Activated T-cell treated with anti-CD3 and anti-CD28 coated beads, Interleukin-2, amount 50 U/mL, for 4 hours (primary cell): ENCODE measurements at regions not wholly inside any gene's neighbourhood (a gene's known extent, or its start where the extent isn't known, plus 50 kb on each side); places are given as distances from the start of the nearest gene placed in this dataset.
"Not testable (repeated sequence)": the region's sequence is repeated elsewhere in the genome, so short reads cannot be mapped to it uniquely, and the experiment has no call there.

Experiments used
- ATAC-seq, 2 donors: fragments of 200-7000 bp; cut with Tn5 transposase; one replicate each; pipeline ENCODE4 v1.10.0; 2021
- DNase-seq: peaks from one replicate; pipeline ENCODE4 v3.0.0-alpha.2; 2020
- H3K27me3 Mint-ChIP-seq: one replicate; pipeline ENCODE4 v1.8.0; 2021; ENCODE audit warnings: low read depth, mixed read lengths
- H3K36me3 Mint-ChIP-seq: one replicate; pipeline ENCODE4 v1.8.0; 2022; ENCODE audit warnings: mixed read lengths; ENCODE audit not compliant: insufficient read depth
- H3K4me1 Mint-ChIP-seq: one replicate; pipeline ENCODE4 v1.8.0; 2021; ENCODE audit warnings: low read depth, mixed read lengths
- H3K4me3 Mint-ChIP-seq: one replicate; pipeline ENCODE4 v1.8.0; 2021; ENCODE audit warnings: mild to moderate bottlenecking, moderate library complexity, mixed read lengths
- H3K9me3 Mint-ChIP-seq: one replicate; pipeline ENCODE4 v1.8.0; 2021; ENCODE audit warnings: mixed read lengths

DNA sequence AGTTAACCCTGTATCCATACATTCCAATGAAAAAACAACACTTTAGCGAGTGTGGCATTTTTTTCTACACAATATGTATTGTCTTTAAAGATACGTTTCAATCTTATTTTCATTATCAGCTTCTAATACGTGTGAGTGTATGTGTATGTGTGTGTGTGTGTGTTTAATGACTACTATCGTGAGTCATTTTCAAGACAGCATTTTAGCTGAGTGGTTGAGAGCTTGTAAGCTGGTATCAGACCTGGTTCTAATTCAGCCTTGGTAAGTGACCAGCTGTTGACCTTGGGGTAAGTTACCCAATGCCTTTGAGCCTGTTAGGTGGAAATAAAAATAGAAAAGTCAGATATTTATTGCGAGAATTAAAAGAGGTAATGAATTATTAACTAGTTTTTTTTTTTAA, 320.0 kb upstream of the NT5E start:
- ATAC-seq (no peak), DNase-seq (no peak)
- no peak overlapping the region for H3K4me3 Mint-ChIP-seq
- no peaks in the 10 kb centered on the region for H3K4me1 Mint-ChIP-seq
- H3K27me3 Mint-ChIP-seq: no peaks in the 10 kb centered on the region
- no peaks in the 10 kb centered on the region for H3K36me3 Mint-ChIP-seq
- H3K9me3 Mint-ChIP-seq: no peaks in the 10 kb centered on the region

DNA sequence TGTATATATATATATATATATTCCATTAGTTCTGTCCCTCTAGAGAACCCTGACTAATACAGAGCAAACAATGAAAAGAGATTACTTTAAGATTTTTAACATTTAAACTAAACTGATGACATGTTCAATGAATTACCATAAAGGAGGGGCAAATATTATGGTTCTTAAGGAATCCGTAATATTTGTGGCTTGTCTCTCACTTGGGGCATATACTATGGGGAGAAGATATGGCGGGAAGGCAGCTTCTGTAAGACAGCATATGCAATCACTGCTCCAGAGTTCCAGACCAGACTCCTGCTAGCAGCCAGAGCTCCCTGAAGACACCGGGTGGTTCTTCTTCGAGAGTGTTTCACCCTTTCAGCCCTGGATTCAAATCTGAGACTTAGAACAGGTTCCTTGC, 321.1 kb upstream of the NT5E start:
- no peak overlapping the region for H3K4me3 Mint-ChIP-seq
- no peaks in the 10 kb centered on the region for H3K36me3 Mint-ChIP-seq
- DNase-seq (no peak), ATAC-seq (no peak)
- H3K9me3 Mint-ChIP-seq: no peaks in the 10 kb centered on the region
- H3K4me1 Mint-ChIP-seq: no peaks in the 10 kb centered on the region
- no peaks in the 10 kb centered on the region for H3K27me3 Mint-ChIP-seq

DNA sequence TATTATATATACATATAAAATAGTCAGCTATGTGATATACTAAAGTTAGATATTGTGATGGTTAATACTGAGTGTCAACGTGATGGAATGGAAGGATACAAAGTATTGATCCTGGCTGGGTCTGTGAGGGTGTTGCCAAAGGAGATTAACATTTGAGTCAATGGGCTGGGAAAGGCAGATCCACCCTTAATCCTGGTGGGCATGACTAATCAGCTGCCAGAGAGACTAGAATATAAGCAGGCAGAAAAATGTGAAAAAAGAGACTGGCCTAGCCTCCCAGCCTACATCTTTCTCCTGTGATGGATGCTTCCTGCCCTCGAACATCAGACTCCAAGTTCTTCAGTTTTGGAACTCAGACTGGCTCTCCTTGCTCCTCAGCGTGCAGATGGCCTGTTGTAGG, 321.6 kb upstream of the NT5E start:
- H3K27me3 Mint-ChIP-seq, ATAC-seq, DNase-seq, H3K36me3 Mint-ChIP-seq, H3K9me3 Mint-ChIP-seq, H3K4me1 Mint-ChIP-seq, H3K4me3 Mint-ChIP-seq: not testable (repeated sequence)

DNA sequence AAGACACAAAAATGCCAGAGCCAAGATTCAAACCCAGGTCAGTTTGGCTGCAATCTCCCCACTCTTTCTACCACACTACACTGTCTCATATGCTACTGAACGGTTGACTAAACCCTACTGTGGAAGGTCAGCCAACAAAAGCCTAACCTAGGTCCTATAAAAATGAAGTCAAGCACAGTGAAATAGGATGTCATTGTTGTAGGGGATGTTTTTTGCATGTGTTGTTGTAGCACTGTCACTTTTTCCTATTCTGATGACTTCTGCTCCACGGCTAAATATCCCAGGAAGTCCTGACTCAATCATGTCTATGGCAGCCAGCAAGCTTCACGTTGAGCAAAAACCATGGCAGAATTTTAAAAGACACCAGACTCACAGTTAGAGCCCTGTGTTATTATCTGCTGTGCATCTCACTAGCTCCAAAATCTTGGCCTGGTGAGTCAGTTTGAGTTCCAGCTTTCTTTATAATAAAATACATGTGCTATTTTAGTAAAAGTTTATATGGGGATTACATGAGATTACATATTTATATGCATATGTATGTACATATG, 322.1 kb upstream of the NT5E start:
- no peaks in the 10 kb centered on the region for H3K9me3 Mint-ChIP-seq
- DNase-seq (no peak), ATAC-seq (no peak)
- H3K4me1 Mint-ChIP-seq: no peaks in the 10 kb centered on the region
- no peaks in the 10 kb centered on the region for H3K27me3 Mint-ChIP-seq
- no peak overlapping the region for H3K4me3 Mint-ChIP-seq
- no peaks in the 10 kb centered on the region for H3K36me3 Mint-ChIP-seq

DNA sequence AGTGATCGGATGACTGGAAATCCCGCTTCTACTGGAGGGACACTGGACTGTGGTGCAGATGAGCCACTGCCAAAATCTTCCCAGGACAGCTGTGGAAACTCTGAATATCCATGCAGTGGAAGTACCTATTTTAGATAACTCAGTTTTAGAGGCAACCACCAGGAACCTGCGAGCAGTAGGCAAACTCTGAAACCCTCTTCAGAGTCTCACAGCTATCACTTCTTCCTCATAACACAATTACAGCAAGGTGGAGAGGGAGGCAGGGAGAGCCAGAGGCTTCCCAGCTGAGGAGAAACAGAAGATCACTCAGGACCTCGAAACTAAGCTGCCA, 322.8 kb upstream of the NT5E start:
- ATAC-seq: no peak
- no peaks in the 10 kb centered on the region for H3K4me1 Mint-ChIP-seq

DNA sequence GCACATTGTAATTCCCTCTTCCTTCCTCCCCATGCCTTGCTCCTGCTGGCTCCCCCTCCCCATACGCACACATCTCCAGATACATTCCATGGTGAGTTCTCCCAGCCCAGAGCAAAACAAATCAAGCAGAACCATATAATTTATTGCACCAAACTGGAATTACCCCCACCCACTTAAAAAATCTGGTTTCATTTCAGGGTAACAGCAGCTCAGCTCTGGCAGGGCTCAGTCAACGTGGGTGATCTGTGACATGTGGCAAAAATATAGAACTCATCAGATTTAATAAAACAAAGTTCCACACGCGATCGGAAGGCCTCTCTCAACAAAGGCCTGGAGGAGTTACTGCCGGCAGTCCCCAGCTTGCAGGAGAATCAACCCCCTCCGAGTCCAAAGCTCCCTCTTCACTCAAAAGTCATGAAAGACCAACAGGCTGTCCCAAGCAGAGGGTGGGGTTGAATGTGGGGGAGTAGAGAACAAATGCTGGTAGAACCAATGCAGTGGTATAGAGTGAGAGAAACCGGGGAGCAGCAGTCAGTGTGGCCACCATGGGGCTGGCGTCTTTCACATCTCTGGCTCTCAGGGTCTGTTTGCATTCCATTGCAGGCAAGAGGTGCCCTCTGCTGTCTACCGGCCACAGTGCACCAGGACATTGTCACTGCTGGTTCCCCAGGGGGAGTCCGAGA, 323.3 kb upstream of the NT5E start:
- Mint-ChIP-seq H3K4me1 (no peaks in the 10 kb centered on the region), H3K36me3 (no peaks in the 10 kb centered on the region), H3K9me3 (no peaks in the 10 kb centered on the region), H3K27me3 (no peaks in the 10 kb centered on the region), H3K4me3 (no peak overlapping the region)
- DNase-seq: no peak
- ATAC-seq: no peak

More for the DNA sequence above, 322.8 kb upstream of the NT5E start:
- Mint-ChIP-seq H3K4me3 (no peak overlapping the region), H3K27me3 (no peaks in the 10 kb centered on the region), H3K36me3 (no peaks in the 10 kb centered on the region), H3K9me3 (no peaks in the 10 kb centered on the region)
- no peak for DNase-seq

DNA sequence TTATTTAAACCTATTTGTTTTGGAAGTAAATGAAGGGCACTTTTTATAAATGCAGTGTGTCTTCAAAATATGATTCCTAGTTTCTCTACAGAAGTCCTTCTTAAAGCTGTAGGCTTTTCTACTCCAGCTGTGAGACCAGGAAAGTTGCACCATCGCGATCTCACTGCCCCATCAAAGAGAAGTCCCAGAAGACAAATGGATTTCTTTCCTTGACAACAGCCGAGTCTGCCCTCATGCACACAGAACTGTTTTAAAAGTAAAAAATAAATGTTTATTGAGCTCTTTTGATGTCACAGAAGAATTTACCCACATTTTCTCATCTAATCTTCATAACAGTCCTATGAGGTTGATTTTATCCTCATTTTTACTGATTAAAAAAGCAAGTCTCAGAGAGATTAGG, 324.4 kb upstream of the NT5E start:
- Mint-ChIP-seq H3K4me3 (no peak overlapping the region), H3K27me3 (no peaks in the 10 kb centered on the region), H3K36me3 (no peaks in the 10 kb centered on the region), H3K4me1 (no peaks in the 10 kb centered on the region), H3K9me3 (no peaks in the 10 kb centered on the region)
- DNase-seq: no peak
- ATAC-seq: no peak

DNA sequence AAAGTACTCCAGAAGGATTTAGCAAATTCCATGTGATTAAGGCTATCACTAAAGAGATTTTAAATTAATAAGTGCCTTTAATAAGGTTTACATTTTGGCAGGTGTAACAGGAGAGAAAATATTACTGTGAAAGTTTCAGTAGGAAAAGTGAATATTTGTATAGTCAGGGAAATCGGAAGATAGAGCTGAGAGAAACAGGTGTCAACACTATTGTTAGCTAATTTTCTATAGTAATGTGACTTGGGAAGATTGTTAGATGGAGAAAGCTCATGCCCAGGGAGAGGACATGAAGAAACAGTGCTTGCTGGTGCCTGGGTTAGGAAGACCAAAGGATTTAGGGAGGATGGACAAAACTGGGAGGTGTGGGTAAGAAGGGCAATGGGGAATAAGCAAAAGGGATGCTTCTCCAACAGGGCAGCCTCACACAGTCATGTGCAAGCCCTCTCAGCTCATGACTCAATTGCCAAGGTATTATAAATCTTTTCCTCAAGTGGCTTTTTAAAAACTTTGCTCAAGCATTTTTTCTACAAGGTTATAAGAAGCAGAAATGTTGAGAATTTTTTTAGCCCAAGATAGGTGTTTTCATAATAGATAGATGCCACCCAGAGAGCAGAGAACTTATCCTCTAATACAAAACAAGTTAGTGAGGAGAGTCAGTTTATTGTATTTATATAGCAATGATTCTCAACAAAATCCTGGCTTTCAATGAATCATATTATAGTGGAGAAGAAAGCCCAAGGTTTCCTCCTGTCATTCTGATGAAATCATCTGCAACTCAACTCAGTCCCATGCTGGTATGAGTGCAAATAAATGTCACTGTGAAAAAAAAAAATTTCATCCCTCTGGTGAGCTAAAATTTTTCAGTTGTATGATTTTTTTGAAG, 325.2 kb upstream of the NT5E start:
- Mint-ChIP-seq H3K27me3 (no peaks in the 10 kb centered on the region), H3K4me3 (no peak overlapping the region)

DNA sequence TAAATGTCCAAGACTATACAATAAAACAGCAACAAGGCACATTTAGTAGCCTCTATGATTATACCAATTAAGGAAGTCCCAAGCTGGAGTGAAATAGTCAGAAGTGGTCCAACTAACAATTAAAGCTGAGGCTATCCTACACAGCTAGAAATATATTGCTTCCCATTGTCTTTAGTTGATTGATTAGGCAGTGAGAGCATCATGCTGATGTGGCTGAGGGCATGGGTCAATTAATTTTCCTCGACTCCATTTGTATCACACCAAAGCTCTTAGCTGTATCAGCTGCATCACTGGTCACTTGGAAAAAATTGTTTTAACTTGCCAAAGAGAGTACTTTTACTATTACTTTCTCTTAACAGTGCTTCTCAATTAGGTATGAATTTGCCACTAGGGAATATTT, 328.7 kb upstream of the NT5E start:
- Mint-ChIP-seq H3K4me3 (no peak overlapping the region), H3K27me3 (no peaks in the 10 kb centered on the region), H3K4me1 (no peaks in the 10 kb centered on the region), H3K9me3 (peaks cover 7% of the 10 kb centered on the region), H3K36me3 (no peaks in the 10 kb centered on the region)
- DNase-seq (no peak), ATAC-seq (no peak)

More for the DNA sequence above, 325.2 kb upstream of the NT5E start:
- no peak for DNase-seq
- Mint-ChIP-seq H3K9me3 (peaks cover under 1% of the 10 kb centered on the region), H3K36me3 (no peaks in the 10 kb centered on the region), H3K4me1 (no peaks in the 10 kb centered on the region)
- ATAC-seq: no peak

DNA sequence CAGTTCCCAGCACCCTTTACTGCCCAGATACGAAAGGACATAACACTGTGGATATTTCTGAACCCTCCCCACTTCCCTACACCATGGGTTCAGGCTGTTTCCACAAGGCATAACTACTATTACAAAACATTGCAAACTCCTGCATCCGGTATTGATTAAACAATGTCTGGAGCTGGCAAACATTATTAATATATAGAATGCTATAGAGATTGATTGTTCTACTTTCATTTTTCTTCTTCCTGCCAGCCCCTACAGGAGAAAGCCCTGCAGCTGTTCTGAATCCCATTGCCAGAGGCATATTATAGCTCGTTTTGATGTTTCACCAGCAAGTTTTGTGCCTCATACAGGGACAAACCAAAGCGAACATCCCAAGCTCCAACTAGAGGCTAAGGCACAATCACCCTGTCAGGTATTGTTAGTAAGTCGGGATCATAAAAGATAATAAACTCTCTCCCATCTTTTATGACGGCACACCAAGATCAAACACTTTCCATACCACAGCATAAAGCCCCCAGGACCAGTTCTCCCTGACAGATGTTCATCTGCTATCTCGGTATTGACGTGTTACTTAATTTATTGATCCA, 331.1 kb upstream of the NT5E start:
- no peak for DNase-seq
- Mint-ChIP-seq H3K4me3 (no peak overlapping the region), H3K4me1 (no peaks in the 10 kb centered on the region), H3K27me3 (no peaks in the 10 kb centered on the region), H3K36me3 (no peaks in the 10 kb centered on the region), H3K9me3 (peaks cover 7% of the 10 kb centered on the region)
- no peak for ATAC-seq

DNA sequence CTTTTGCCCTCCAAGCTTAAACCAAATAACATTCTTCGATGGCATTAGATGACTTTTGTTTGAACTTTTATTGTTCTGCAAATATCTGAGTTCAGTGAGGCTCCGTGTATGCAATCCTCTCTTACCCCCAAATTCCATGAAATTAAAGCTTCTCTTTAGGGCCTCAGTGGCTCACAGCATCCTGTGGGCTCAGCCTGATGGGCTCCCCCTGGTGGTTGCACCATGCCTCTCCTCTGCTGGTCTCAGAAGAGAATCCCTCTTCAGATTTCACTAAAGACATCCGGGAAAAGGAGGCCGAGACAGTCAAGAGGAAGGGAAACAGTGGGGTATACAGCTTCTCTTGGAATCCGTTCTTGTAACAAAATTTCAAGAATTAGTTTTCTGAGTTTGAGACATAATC, 331.6 kb upstream of the NT5E start:
- Mint-ChIP-seq H3K4me1 (no peaks in the 10 kb centered on the region), H3K27me3 (no peaks in the 10 kb centered on the region), H3K36me3 (no peaks in the 10 kb centered on the region), H3K9me3 (peaks cover 7% of the 10 kb centered on the region), H3K4me3 (no peak overlapping the region)
- ATAC-seq (no peak), DNase-seq (no peak)

DNA sequence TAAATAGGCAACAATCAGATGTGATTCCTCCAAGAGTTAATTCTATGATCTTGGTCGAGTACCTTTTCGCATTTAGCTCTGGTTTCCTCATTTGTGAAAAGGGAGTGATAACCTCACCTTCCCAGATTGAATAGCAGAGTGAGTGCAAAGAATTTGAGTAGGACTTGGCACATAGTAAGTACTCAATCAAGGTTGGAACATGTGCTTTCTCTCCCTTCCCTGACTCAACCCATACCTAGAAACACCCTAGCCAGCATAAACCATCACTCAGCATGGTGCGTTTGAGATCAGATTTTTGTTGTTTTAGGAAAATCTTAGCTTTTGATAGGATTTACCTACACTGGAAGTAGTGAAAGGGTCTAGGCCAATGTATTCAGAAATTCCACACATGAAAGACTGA, 333.4 kb upstream of the NT5E start:
- ATAC-seq: no peak
- no peaks in the 10 kb centered on the region for H3K36me3 Mint-ChIP-seq
- no peaks in the 10 kb centered on the region for H3K27me3 Mint-ChIP-seq
- H3K4me3 Mint-ChIP-seq: no peak overlapping the region
- no peaks in the 10 kb centered on the region for H3K4me1 Mint-ChIP-seq
- peaks cover 7% of the 10 kb centered on the region for H3K9me3 Mint-ChIP-seq
- DNase-seq: no peak

DNA sequence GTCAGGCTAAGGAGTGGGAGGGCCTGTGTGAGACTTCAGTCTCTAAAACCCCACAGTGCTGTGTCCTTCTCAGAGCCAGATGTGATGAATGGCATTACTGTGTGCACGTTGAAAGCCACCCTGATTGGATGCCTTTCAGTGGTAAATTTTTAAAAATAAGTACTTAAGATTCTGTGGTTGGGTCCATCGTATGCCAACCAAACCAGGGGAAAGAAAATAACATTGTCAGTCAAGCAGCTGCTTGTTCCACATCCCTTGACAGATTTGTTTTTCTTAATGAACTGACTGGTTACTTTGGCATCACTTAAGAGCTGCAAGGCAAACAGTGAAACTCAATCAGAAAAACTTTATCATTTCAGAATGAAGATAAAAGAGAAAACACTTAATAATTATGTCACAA, 334.0 kb upstream of the NT5E start:
- no peak for ATAC-seq

DNA sequence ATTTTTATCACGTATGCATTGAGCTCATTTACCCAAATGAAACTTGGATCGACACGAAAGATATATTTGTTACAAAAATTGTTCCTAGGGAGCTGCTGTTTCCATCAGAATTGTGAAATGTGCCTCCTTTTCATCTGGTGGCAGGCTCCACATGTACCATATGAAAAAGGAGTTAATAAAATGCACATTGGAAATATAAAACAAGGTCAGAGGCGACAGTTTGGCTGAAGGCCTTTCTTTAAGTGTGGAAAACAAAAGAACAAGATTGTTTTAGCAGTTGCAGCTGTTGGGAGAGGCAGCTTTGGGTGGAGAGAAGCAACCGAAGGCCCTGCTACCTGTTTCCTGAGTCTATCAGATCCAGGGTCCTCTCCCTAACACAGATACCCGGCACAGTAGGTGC, 334.5 kb upstream of the NT5E start:
- no peaks in the 10 kb centered on the region for H3K4me1 Mint-ChIP-seq
- DNase-seq: no peak
- peaks cover 7% of the 10 kb centered on the region for H3K9me3 Mint-ChIP-seq
- H3K36me3 Mint-ChIP-seq: no peaks in the 10 kb centered on the region
- H3K4me3 Mint-ChIP-seq: no peak overlapping the region
- H3K27me3 Mint-ChIP-seq: no peaks in the 10 kb centered on the region
- ATAC-seq: no peak

More for the DNA sequence above, 334.0 kb upstream of the NT5E start:
- no peaks in the 10 kb centered on the region for H3K36me3 Mint-ChIP-seq
- no peaks in the 10 kb centered on the region for H3K4me1 Mint-ChIP-seq
- peaks cover 7% of the 10 kb centered on the region for H3K9me3 Mint-ChIP-seq
- no peak overlapping the region for H3K4me3 Mint-ChIP-seq
- DNase-seq: no peak
- H3K27me3 Mint-ChIP-seq: no peaks in the 10 kb centered on the region

DNA sequence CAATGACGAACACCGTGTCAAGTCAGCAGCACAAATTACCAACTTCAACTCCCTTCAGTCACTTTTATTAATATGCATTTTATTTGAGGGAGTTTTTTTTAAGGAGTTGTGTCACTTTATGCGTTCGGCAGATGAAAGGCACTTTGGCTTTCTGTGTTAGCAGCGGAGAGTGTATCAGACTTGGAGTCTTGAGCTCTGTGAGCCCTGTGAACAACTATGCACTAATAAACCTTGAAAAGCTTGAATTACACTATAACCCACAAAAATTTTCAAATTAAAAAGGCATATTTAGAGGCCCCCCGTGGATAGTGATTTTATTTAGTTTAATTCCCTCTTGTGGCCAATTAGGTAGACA, 335.3 kb upstream of the NT5E start:
- no peak for ATAC-seq
- Mint-ChIP-seq H3K9me3 (peaks cover 5% of the 10 kb centered on the region), H3K27me3 (peaks cover 3% of the 10 kb centered on the region), H3K36me3 (no peaks in the 10 kb centered on the region), H3K4me1 (no peaks in the 10 kb centered on the region), H3K4me3 (no peak overlapping the region)
- DNase-seq: no peak
